ENCODE measurements at regions not wholly inside any gene's neighbourhood (a gene's known extent, or its start where the extent isn't known, plus 50 kb on each side); places are given as distances from the start of the nearest gene placed in this dataset.

GRCh38 chr6:1479601-1480221, 90.3 kb downstream of the FOXF2 start:
- Histone ChIP-seq H3K4me1 (replicated peaks in 1 of 2) (no peaks in the 10 kb centered on the region), H3K27me3 (no peaks in the 10 kb centered on the region), H3K9me3 (replicated peaks in 1 of 3) (no peaks in the 10 kb centered on the region), H3K4me3 (no peak overlapping the region), H3K36me3 (replicated peaks in 1 of 2) (no peaks in the 10 kb centered on the region), H3K27ac (no peak overlapping the region)
- DNase-seq, result no peak
- no peak for TF ChIP-seq CTCF (IDR thresholded peaks at IDR 0.05)
- TF ChIP-seq POLR2A (IDR thresholded peaks at IDR 0.05), result no peak
- intact Hi-C loops (cut with DNase I), result no loop called here
- WGBS, 4 donors, result 60 to 84% (median 75%) methylated on average over 3 of the region's 3 CpGs

- H3K4me3 ChIP-seq, result no peak overlapping the region
- no peaks in the 10 kb centered on the region for H3K4me1 ChIP-seq (replicated peaks in 1 of 2)
- no peaks in the 10 kb centered on the region for H3K36me3 ChIP-seq (replicated peaks in 1 of 2)
- 58 to 76% (median 62%) methylated on average over 1 of the region's 1 CpG for WGBS, 4 donors
- no peak overlapping the region for H3K27ac ChIP-seq
- no peak for TF ChIP-seq POLR2A (IDR thresholded peaks at IDR 0.05)
- TF ChIP-seq CTCF (IDR thresholded peaks at IDR 0.05), result no peak
- DNase-seq, result no peak
- H3K27me3 ChIP-seq, result no peaks in the 10 kb centered on the region
- intact Hi-C loops (cut with DNase I), result no loop called here
- no peaks in the 10 kb centered on the region for H3K9me3 ChIP-seq (replicated peaks in 1 of 3)
Measured at GRCh38 chr6:1481286-1481685, 91.9 kb downstream of the FOXF2 start.

- Histone ChIP-seq H3K4me3 (no peak overlapping the region), H3K36me3 (replicated peaks in 1 of 2) (no peaks in the 10 kb centered on the region), H3K4me1 (replicated peaks in 1 of 2) (no peaks in the 10 kb centered on the region), H3K27ac (no peak overlapping the region), H3K27me3 (no peaks in the 10 kb centered on the region), H3K9me3 (replicated peaks in 1 of 3) (no peaks in the 10 kb centered on the region)
- intact Hi-C loops (cut with DNase I), result no loop called here
- no peak for DNase-seq
- 75 to 87% (median 84%) methylated on average over 7 to 9 of the region's 9 CpGs for WGBS, 4 donors
- TF ChIP-seq POLR2A (IDR thresholded peaks at IDR 0.05) (no peak), CTCF (IDR thresholded peaks at IDR 0.05) (no peak)
Measured at GRCh38 chr6:1482381-1483166, 93.2 kb downstream of the FOXF2 start.

- H3K27me3 ChIP-seq, result no peaks in the 10 kb centered on the region
- intact Hi-C loops (cut with DNase I), result no loop called here
- 42 to 64% (median 49%) methylated on average over 5 of the region's 5 CpGs for WGBS, 4 donors
- peak in 3 of 7 donors; percentile 22 to 52 (median 29) for DNase-seq
- no peaks in the 10 kb centered on the region for H3K4me1 ChIP-seq (replicated peaks in 1 of 2)
- no peak overlapping the region for H3K4me3 ChIP-seq
- TF ChIP-seq CTCF (IDR thresholded peaks at IDR 0.05) (no peak), POLR2A (IDR thresholded peaks at IDR 0.05) (no peak)
- H3K36me3 ChIP-seq (replicated peaks in 1 of 2), result no peaks in the 10 kb centered on the region
- no peak overlapping the region for H3K27ac ChIP-seq
- H3K9me3 ChIP-seq (replicated peaks in 1 of 3), result no peaks in the 10 kb centered on the region
Measured at GRCh38 chr6:1485678-1486077, 96.3 kb downstream of the FOXF2 start.

Measured in adrenal gland (tissue), 9 donors.